MM.1S (cell line): ENCODE measurements at regions not wholly inside any gene's neighbourhood (a gene's known extent, or its start where the extent isn't known, plus 50 kb on each side); places are given as distances from the start of the nearest gene placed in this dataset.

Experiments
- DNase-seq: peaks from one replicate; pipeline ENCODE4 v3.0.0-alpha.2; 2015
- H2AFZ ChIP-seq: fragments of 300-600 bp; sonication (generic); 2 replicates; pipeline ENCODE4 v1.6.0; 2016; ENCODE audit warnings: antibody characterized with exemption, low read length
- H3F3A ChIP-seq: fragments of 300-600 bp; sonication (generic); 2 replicates; pipeline ENCODE4 v1.6.1; 2016; ENCODE audit warnings: mild to moderate bottlenecking, antibody characterized with exemption, low read length, moderate library complexity, mixed read lengths; ENCODE audit not compliant: insufficient read depth
- H3K27ac ChIP-seq: fragments of 300-600 bp; sonication (generic); 2 replicates; pipeline ENCODE4 v1.5.1; 2016; ENCODE audit warnings: mild to moderate bottlenecking, low read length
- H3K27me3 ChIP-seq: fragments of 300-600 bp; sonication (generic); replicated peaks from 2 replicates; pipeline ENCODE4 v1.6.0; 2016; ENCODE audit warnings: low read length; ENCODE audit not compliant: insufficient read depth
- H3K36me3 ChIP-seq: fragments of 300-600 bp; sonication (generic); replicated peaks from 2 replicates; pipeline ENCODE4 v1.6.1; 2016; ENCODE audit warnings: mild to moderate bottlenecking, low read length, mixed read lengths; ENCODE audit not compliant: insufficient read depth
- H3K4me1 ChIP-seq: fragments of 300-600 bp; sonication (generic); 2 replicates; pipeline ENCODE4 v1.6.1; 2016; ENCODE audit warnings: low read length, mixed read lengths
- H3K4me2 ChIP-seq: fragments of 300-600 bp; sonication (generic); 2 replicates; pipeline ENCODE4 v1.6.0; 2016; ENCODE audit warnings: low read depth, low read length
- H3K4me3 ChIP-seq: fragments of 300-600 bp; sonication (generic); 2 replicates; pipeline ENCODE4 v1.5.1; 2016; ENCODE audit warnings: low read length, mixed read lengths
- H3K79me2 ChIP-seq: fragments of 300-600 bp; sonication (generic); 2 replicates; pipeline ENCODE4 v1.6.1; 2016; ENCODE audit warnings: mixed run types, low read length, mixed read lengths
- H3K9ac ChIP-seq: fragments of 300-600 bp; sonication (generic); 2 replicates; pipeline ENCODE4 v1.6.1; 2016; ENCODE audit warnings: low read length, mixed read lengths
- H3K9me2 ChIP-seq: fragments of 300-600 bp; sonication (generic); replicated peaks from 2 replicates; pipeline ENCODE4 v1.6.1; 2016; ENCODE audit warnings: mild to moderate bottlenecking, low read length, mixed read lengths; ENCODE audit not compliant: insufficient read depth
- H3K9me3 ChIP-seq: fragments of 300-600 bp; sonication (generic); replicated peaks from 2 replicates; pipeline ENCODE4 v1.6.1; 2016; ENCODE audit warnings: mild to moderate bottlenecking, low read length, mixed read lengths; ENCODE audit not compliant: insufficient read depth
- H4K20me1 ChIP-seq: fragments of 300-600 bp; sonication (generic); 2 replicates; pipeline ENCODE4 v1.6.1; 2016; ENCODE audit warnings: mild to moderate bottlenecking, low read length, moderate library complexity, mixed read lengths; ENCODE audit not compliant: insufficient read depth
- EZH2 ChIP-seq: fragments of 300-600 bp; sonication (generic); optimal IDR thresholded peaks from 2 replicates; pipeline ENCODE3; 2017; ENCODE audit warnings: low read depth, mild to moderate bottlenecking, antibody characterized with exemption, low read length, mixed read lengths
- EZH2phosphoT487 ChIP-seq: fragments of 300-600 bp; sonication (generic); IDR thresholded peaks from 2 replicates; pipeline ENCODE4 v1.6.1; 2018; ENCODE audit warnings: antibody characterized with exemption, low read length
- TF ChIP-seq, protein P1 (sequence below): fragments of 300-600 bp; sonication (generic); IDR thresholded peaks from 2 replicates; pipeline ENCODE4 v1.5.1; 2016; ENCODE audit warnings: antibody characterized with exemption, low read length, mixed read lengths

DNA sequence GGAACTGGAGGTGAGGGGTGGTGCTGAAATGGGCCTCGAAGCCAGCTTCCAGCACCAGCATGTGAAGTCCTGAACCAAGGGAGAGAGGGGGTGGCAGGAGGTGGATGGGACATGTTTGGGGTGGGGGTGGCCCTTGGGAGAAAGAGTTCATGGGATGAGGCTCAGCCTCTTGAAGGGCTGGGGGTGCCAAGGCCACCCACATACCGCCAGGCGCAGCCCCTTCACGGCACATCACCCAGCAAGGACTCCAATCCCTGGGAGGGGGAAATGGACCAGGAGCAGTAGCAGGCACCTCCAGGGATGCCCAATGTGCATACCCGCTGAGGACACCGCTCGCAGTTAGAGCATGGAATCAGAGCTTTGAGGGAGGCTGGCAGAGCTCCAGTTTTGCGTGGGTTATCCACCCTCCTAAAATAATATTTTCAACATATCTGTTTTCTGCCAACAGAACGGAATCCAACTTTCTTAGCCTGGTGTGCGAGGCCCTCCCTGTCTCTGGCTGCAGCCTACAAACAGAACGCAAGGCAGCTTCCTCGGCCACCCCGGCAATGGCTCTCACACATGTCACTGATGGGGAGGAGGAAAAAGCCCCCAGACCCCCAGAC is 140.5 kb upstream of the VSTM2B start:
- Histone ChIP-seq H3K4me3 (no peak overlapping the region), H3K79me2 (no peaks in the 10 kb centered on the region), H3K4me2 (no peak overlapping the region), H3K9me2 (no peaks in the 10 kb centered on the region), H3F3A (no peaks in the 10 kb centered on the region), H2AFZ (no peak overlapping the region), H3K27me3 (peaks cover 6% of the 10 kb centered on the region), H3K9me3 (no peaks in the 10 kb centered on the region), H3K9ac (no peak overlapping the region), H4K20me1 (no peaks in the 10 kb centered on the region), H3K27ac (no peak overlapping the region), H3K4me1 (no peaks in the 10 kb centered on the region), H3K36me3 (no peaks in the 10 kb centered on the region)
- TF ChIP-seq, protein P1, sequence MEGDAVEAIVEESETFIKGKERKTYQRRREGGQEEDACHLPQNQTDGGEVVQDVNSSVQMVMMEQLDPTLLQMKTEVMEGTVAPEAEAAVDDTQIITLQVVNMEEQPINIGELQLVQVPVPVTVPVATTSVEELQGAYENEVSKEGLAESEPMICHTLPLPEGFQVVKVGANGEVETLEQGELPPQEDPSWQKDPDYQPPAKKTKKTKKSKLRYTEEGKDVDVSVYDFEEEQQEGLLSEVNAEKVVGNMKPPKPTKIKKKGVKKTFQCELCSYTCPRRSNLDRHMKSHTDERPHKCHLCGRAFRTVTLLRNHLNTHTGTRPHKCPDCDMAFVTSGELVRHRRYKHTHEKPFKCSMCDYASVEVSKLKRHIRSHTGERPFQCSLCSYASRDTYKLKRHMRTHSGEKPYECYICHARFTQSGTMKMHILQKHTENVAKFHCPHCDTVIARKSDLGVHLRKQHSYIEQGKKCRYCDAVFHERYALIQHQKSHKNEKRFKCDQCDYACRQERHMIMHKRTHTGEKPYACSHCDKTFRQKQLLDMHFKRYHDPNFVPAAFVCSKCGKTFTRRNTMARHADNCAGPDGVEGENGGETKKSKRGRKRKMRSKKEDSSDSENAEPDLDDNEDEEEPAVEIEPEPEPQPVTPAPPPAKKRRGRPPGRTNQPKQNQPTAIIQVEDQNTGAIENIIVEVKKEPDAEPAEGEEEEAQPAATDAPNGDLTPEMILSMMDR: no peak
- no peak for TF ChIP-seq EZH2
- no peak for TF ChIP-seq EZH2phosphoT487
- DNase-seq: no peak

DNA sequence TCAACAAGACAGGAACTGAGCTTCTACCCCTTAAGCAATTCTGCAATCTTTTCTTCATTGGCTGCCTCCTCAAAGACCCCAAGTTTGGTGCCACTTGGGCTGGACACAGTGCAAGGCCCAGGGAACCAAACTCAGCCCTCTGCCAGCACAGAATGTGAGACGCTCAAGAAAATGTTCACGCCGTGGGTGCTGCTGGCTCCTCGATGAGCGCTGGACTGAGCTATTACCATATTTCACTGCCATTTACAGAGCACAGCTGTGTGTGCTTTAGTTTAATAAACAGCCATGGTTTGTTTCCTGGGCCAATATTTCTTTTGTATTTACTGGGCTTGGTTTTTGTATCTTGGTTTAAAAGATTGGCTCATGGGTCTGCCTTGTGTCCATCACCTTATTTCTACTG is 138.8 kb upstream of the VSTM2B start:
- no peaks in the 10 kb centered on the region for H3K9me2 ChIP-seq

DNA sequence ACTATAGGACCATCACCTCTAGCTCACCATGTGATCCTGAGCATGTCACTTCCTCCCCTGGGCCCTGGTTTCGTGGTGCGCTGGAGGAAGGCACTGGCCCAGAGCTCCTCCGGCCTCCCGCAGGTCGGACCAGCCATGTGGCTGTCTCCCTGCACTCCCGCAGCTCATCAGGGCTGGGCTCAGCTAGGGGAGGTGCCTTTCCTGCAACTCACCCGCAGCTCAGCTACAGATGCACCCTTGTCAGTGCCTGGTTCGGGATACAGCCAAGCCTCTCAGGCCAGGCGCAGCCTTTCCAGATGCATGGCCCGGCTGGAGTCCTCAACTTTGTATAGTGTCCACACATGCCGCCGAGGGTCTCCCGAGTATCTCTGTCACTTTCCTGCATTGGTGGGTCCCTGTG is 138.2 kb upstream of the VSTM2B start:
- H3K9me3 ChIP-seq: no peaks in the 10 kb centered on the region
- H3K27ac ChIP-seq: no peak overlapping the region
- H3K4me3 ChIP-seq: no peak overlapping the region
- H3K4me2 ChIP-seq: no peak overlapping the region
- H3K9ac ChIP-seq: no peak overlapping the region
- no peaks in the 10 kb centered on the region for H3K36me3 ChIP-seq
- no peaks in the 10 kb centered on the region for H4K20me1 ChIP-seq
- H2AFZ ChIP-seq: no peak overlapping the region
- no peak for DNase-seq
- H3K4me1 ChIP-seq: no peaks in the 10 kb centered on the region
- no peaks in the 10 kb centered on the region for H3K79me2 ChIP-seq
- H3F3A ChIP-seq: no peaks in the 10 kb centered on the region
- H3K27me3 ChIP-seq: peaks cover 5% of the 10 kb centered on the region
- TF ChIP-seq, protein P1: no peak
- TF ChIP-seq EZH2 (no peak), EZH2phosphoT487 (no peak)
- no peaks in the 10 kb centered on the region for H3K9me2 ChIP-seq

More for the DNA sequence above, 138.8 kb upstream of the VSTM2B start:
- Histone ChIP-seq H3K79me2 (no peaks in the 10 kb centered on the region), H3K27ac (no peak overlapping the region), H3K4me2 (no peak overlapping the region), H3K9me3 (no peaks in the 10 kb centered on the region), H4K20me1 (no peaks in the 10 kb centered on the region), H3K4me3 (no peak overlapping the region), H3F3A (no peaks in the 10 kb centered on the region), H3K4me1 (no peaks in the 10 kb centered on the region), H3K27me3 (peaks cover 5% of the 10 kb centered on the region), H2AFZ (no peak overlapping the region), H3K9ac (no peak overlapping the region), H3K36me3 (no peaks in the 10 kb centered on the region)
- TF ChIP-seq, protein P1: no peak
- TF ChIP-seq EZH2phosphoT487 (no peak), EZH2 (no peak)
- no peak for DNase-seq
